ENCODE measurements at regions not wholly inside any gene's neighbourhood (a gene's known extent, or its start where the extent isn't known, plus 50 kb on each side); places are given as distances from the start of the nearest gene placed in this dataset.

GRCh38 chrX:26925088-26925487, 538.1 kb downstream of the PPP4R3C start:
- TF ChIP-seq MAZ (IDR thresholded peaks at IDR 0.05; ENCODE audit: borderline replicate concordance, low read depth, low read length) (no peak), ESRRA (IDR thresholded peaks at IDR 0.05; ENCODE audit: borderline replicate concordance, low read length) (no peak), BHLHE40 (IDR thresholded peaks at IDR 0.05; ENCODE audit: low read depth, low read length) (no peak), EHF (CRISPR knock-in tag; IDR thresholded peaks at IDR 0.05) (no peak), ZSCAN20 (CRISPR knock-in tag; IDR thresholded peaks at IDR 0.05) (no peak)
- DNase-seq (ENCODE audit: low read depth in 1 of 2, low spot score in 1 of 2) = no peak
- Histone ChIP-seq H3K4me3 (no peak overlapping the region), H3K4me1 (no peaks in the 10 kb centered on the region), H3K4me2 (no peak overlapping the region), H3K9me3 (no peaks in the 10 kb centered on the region), H3K27ac (no peak overlapping the region)
- CTCF ChIA-PET = no interaction called here
- no peak for FAIRE-seq
- POLR2A ChIA-PET = no interaction called here
- ATAC-seq = no peak

- FAIRE-seq = no peak
- Histone ChIP-seq H3K4me2 (no peak overlapping the region), H3K4me1 (no peaks in the 10 kb centered on the region), H3K27ac (no peak overlapping the region), H3K9me3 (no peaks in the 10 kb centered on the region), H3K4me3 (no peak overlapping the region)
- TF ChIP-seq E2F6 (IDR thresholded peaks at IDR 0.05; ENCODE audit: borderline replicate concordance, low read depth) = no peak
- TF ChIP-seq SMC3 (IDR thresholded peaks at IDR 0.05) = no peak
- no peak for TF ChIP-seq NPAS2 (CRISPR knock-in tag; IDR thresholded peaks at IDR 0.05; ENCODE audit: borderline replicate concordance)
- TF ChIP-seq POLR2AphosphoS2 (conservative IDR thresholded peaks at IDR 0.05; ENCODE audit: low read length) = no peak
- TF ChIP-seq ZC3H11A (IDR thresholded peaks at IDR 0.05) = no peak
- no peak for TF ChIP-seq SREBF2 (IDR thresholded peaks at IDR 0.05)
- TF ChIP-seq ZNF302 (CRISPR knock-in tag; IDR thresholded peaks at IDR 0.05) = no peak
- TF ChIP-seq ZFP36 (IDR thresholded peaks at IDR 0.05; ENCODE audit: borderline replicate concordance, partially characterized antibody) = no peak
- POLR2A ChIA-PET = no interaction called here
- 2% methylated on average over 3 of the region's 3 CpGs for WGBS (ENCODE audit: missing lambda C conversion rate)
- DNase-seq (ENCODE audit: low read depth in 1 of 2, low spot score in 1 of 2) = no peak
- CTCF ChIA-PET = no interaction called here
- no peak for ATAC-seq
Observed at GRCh38 chrX:26922278-26922677, 540.9 kb downstream of the PPP4R3C start.

GRCh38 chrX:26918631-26919030, 544.5 kb downstream of the PPP4R3C start:
- H3K27ac ChIP-seq = no peak overlapping the region
- ChIA-PET CTCF (no interaction called here), POLR2A (no interaction called here)
- no peak overlapping the region for H3K4me3 ChIP-seq
- H3K4me2 ChIP-seq = no peak overlapping the region
- 50% methylated on average over 4 of the region's 4 CpGs for WGBS (ENCODE audit: missing lambda C conversion rate)
- DNase-seq (ENCODE audit: low read depth in 1 of 2, low spot score in 1 of 2) (peak in 1 of 2 experiments; percentile 13), ATAC-seq (no peak), FAIRE-seq (no peak)
- no peaks in the 10 kb centered on the region for H3K9me3 ChIP-seq
- TF ChIP-seq FOSB (CRISPR knock-in tag; IDR thresholded peaks at IDR 0.05) = no peak
- no peaks in the 10 kb centered on the region for H3K4me1 ChIP-seq

- FAIRE-seq = no peak
- no peaks in the 10 kb centered on the region for H3K9me3 ChIP-seq
- POLR2A ChIA-PET = no interaction called here
- no peaks in the 10 kb centered on the region for H3K4me1 ChIP-seq
- 6% methylated on average over 5 of the region's 5 CpGs for WGBS (ENCODE audit: missing lambda C conversion rate)
- H3K4me2 ChIP-seq = no peak overlapping the region
- no peak for TF ChIP-seq EHF (CRISPR knock-in tag; IDR thresholded peaks at IDR 0.05)
- TF ChIP-seq NR3C1 (IDR thresholded peaks at IDR 0.05) = no peak
- no peak for TF ChIP-seq ZNF302 (CRISPR knock-in tag; IDR thresholded peaks at IDR 0.05)
- TF ChIP-seq POLR2A (IDR thresholded peaks at IDR 0.05; ENCODE audit: low read length) = no peak
- no peak for TF ChIP-seq MYC (IDR thresholded peaks at IDR 0.05; ENCODE audit: borderline replicate concordance, low read length)
- TF ChIP-seq BCL3 (IDR thresholded peaks at IDR 0.05) = no peak
- no peak for TF ChIP-seq E2F6 (IDR thresholded peaks at IDR 0.05; ENCODE audit: borderline replicate concordance, low read depth)
- TF ChIP-seq RARB (CRISPR knock-in tag; IDR thresholded peaks at IDR 0.05) = no peak
- no peak for TF ChIP-seq MAFK (IDR thresholded peaks at IDR 0.05; ENCODE audit: partially characterized antibody)
- TF ChIP-seq MAX (IDR thresholded peaks at IDR 0.05) = no peak
- no peak for TF ChIP-seq JUN (IDR thresholded peaks at IDR 0.05)
- no peak for TF ChIP-seq RCOR1 (IDR thresholded peaks at IDR 0.05; ENCODE audit: low read depth, low read length)
- TF ChIP-seq REST (IDR thresholded peaks at IDR 0.05) = no peak
- CTCF ChIA-PET = no interaction called here
- no peak for ATAC-seq
- H3K27ac ChIP-seq = no peak overlapping the region
- DNase-seq (ENCODE audit: low read depth in 1 of 2, low spot score in 1 of 2) = no peak
- H3K4me3 ChIP-seq = no peak overlapping the region
Observed at GRCh38 chrX:26916991-26917390, 546.1 kb downstream of the PPP4R3C start.

All from A549 (cell line).